HCT116 (cell line): ENCODE measurements at regions not wholly inside any gene's neighbourhood (a gene's known extent, or its start where the extent isn't known, plus 50 kb on each side); places are given as distances from the start of the nearest gene placed in this dataset.

Source experiments
- ATAC-seq: fragments of 200-7000 bp; cut with Tn5 transposase; 2 replicates; pipeline ENCODE4 v1.9.1; 2020; ENCODE audit warnings: mild to moderate bottlenecking, moderate library complexity
- BruUV-seq: library from RNA; stranded (reverse); fragments of 400-500 nt; replicated peaks from 2 replicates; lab custom pipeline; 2021; lab: Mats Ljungman, UMichigan
- CTCF ChIA-PET: fragments of 300-600 bp; sonication (Branson Sonifier 250); formaldehyde crosslinking; loops from one replicate; lab custom pipeline; 2021; ENCODE audit warnings: antibody characterized with exemption; lab: Charles Lee
- POLR2A ChIA-PET: fragments of 300-600, 350-600 bp; sonication (Branson Sonifier 250); formaldehyde crosslinking; loops from one replicate; lab custom pipeline; 2021; ENCODE audit warnings: antibody characterized with exemption; lab: Charles Lee
- RAD21 ChIA-PET, 2 experiments: fragments of 300-600 bp; sonication (Branson Sonifier 250); formaldehyde crosslinking; loops; one replicate each; lab custom pipeline; 2023; ENCODE audit warnings: low total read pairs in 2 of 2; ENCODE audit not compliant: uncharacterized antibody in 2 of 2, unreplicated experiment in 2 of 2, low non-redundant PET in 1 of 2; lab: Charles Lee
- DNase-seq: peaks from one replicate; pipeline ENCODE4 v3.0.0-alpha.2; 2010; ENCODE audit warnings: low read depth, low spot score
- H2AFZ ChIP-seq: fragments of 200-600 bp; shearing (Covaris generic), sonication (generic); 2 replicates; pipeline ENCODE4 v1.6.1; 2017; ENCODE audit warnings: low read depth, mixed run types, mixed read lengths, antibody characterized with exemption, low read length; ENCODE audit not compliant: poor library complexity, severe bottlenecking
- H3K27ac ChIP-seq: 2 replicates; pipeline ENCODE4 v1.5.1; 2012; ENCODE audit warnings: low read depth, low read length
- H3K27me3 ChIP-seq: fragments of 200-600 bp; sonication (generic); 2 replicates; pipeline ENCODE4 v1.6.1; 2016; ENCODE audit warnings: mixed run types, low read length, mixed read lengths; ENCODE audit not compliant: insufficient read depth
- H3K36me3 ChIP-seq, 2 experiments: fragments of 200-500 bp in 1 of 2; fragments of 200-600 bp in 1 of 2; sonication (Bioruptor generic) in 1 of 2; sonication (generic) in 1 of 2; 2 replicates each; pipeline versions ENCODE4 v1.5.1 to v1.6.1; 2014 to 2016; ENCODE audit warnings: low read length in 2 of 2, inconsistent platforms in 1 of 2, mixed read lengths in 1 of 2, mixed run types in 1 of 2; ENCODE audit not compliant: insufficient read depth in 2 of 2, control insufficient read depth in 1 of 2
- H3K4me1 ChIP-seq, 2 experiments: fragments of 200-600 bp in 1 of 2; sonication (generic) in 1 of 2; 2 replicates each; pipeline versions ENCODE4 v1.5.1 to v1.6.1; 2012 to 2017; ENCODE audit warnings: low read length in 2 of 2, inconsistent platforms in 1 of 2, mild to moderate bottlenecking in 1 of 2, mixed read lengths in 1 of 2, mixed run types in 1 of 2, moderate library complexity in 1 of 2; ENCODE audit not compliant: insufficient read depth in 2 of 2, control insufficient read depth in 1 of 2
- H3K4me2 ChIP-seq: fragments of 200-600 bp; sonication (generic); 2 replicates; pipeline ENCODE4 v1.6.1; 2017; ENCODE audit warnings: mixed run types, low read length, mixed read lengths
- H3K4me3 ChIP-seq, 2 experiments: fragments of 200-600 bp in 1 of 2; sonication (generic) in 1 of 2; replicated peaks in 1 of 2; 2 replicates each; pipeline ENCODE4 v1.5.1; 2011 to 2016; ENCODE audit warnings: low read length in 2 of 2, control low read depth in 1 of 2, low read depth in 1 of 2, mild to moderate bottlenecking in 1 of 2, mixed read lengths in 1 of 2, mixed run types in 1 of 2
- H3K79me2 ChIP-seq: fragments of 200-600 bp; sonication (generic); 2 replicates; pipeline ENCODE4 v1.6.1; 2017; ENCODE audit warnings: mild to moderate bottlenecking, mixed run types, low read length, moderate library complexity, mixed read lengths; ENCODE audit not compliant: insufficient read depth
- H3K9ac ChIP-seq: fragments of 200-600 bp; sonication (generic); 2 replicates; pipeline ENCODE4 v1.6.1; 2016; ENCODE audit warnings: low read length, mixed read lengths
- H3K9me2 ChIP-seq: fragments of 200-600 bp; sonication (generic), shearing (Covaris generic); 2 replicates; pipeline ENCODE4 v1.6.1; 2017; ENCODE audit warnings: mixed run types, mild to moderate bottlenecking, moderate library complexity; ENCODE audit not compliant: insufficient read depth
- H3K9me3 ChIP-seq, 2 experiments: fragments of 200-500 bp in 1 of 2; fragments of 200-600 bp in 1 of 2; sonication (Bioruptor generic) in 1 of 2; sonication (generic) in 1 of 2; 2 replicates each; pipeline ENCODE4 v1.6.1; 2014 to 2017; ENCODE audit warnings: low read length in 2 of 2, mixed read lengths in 2 of 2, inconsistent platforms in 1 of 2, low read depth in 1 of 2, mild to moderate bottlenecking in 1 of 2, mixed run types in 1 of 2, moderate library complexity in 1 of 2; ENCODE audit not compliant: control insufficient read depth in 1 of 2, insufficient read depth in 1 of 2
- H4K20me1 ChIP-seq: fragments of 200-600 bp; sonication (generic), shearing (Covaris generic); 2 replicates; pipeline ENCODE4 v1.6.1; 2017; ENCODE audit warnings: mixed run types, mild to moderate bottlenecking, moderate library complexity; ENCODE audit not compliant: insufficient read depth
- CBX3 ChIP-seq: IDR thresholded peaks from 2 replicates; pipeline ENCODE4 v1.6.1; 2012; ENCODE audit warnings: low read depth
- CEBPB ChIP-seq: IDR thresholded peaks from 2 replicates; pipeline ENCODE4 v1.6.1; 2012; ENCODE audit warnings: low read depth
- EGR1 ChIP-seq: IDR thresholded peaks from 2 replicates; pipeline ENCODE4 v1.6.1; 2012; ENCODE audit warnings: low read depth
- EZH2phosphoT487 ChIP-seq: fragments of 200-600 bp; IDR thresholded peaks from 2 replicates; pipeline ENCODE4 v1.6.1; 2018; ENCODE audit warnings: antibody characterized with exemption, borderline replicate concordance
- FOSL1 ChIP-seq: IDR thresholded peaks from 2 replicates; pipeline ENCODE4 v1.6.1; 2012; ENCODE audit warnings: low read depth
- JUND ChIP-seq: IDR thresholded peaks from 2 replicates; pipeline ENCODE4 v1.6.1; 2012
- POLR2A ChIP-seq: IDR thresholded peaks from 2 replicates; pipeline ENCODE4 v1.7.0; 2011; ENCODE audit warnings: borderline replicate concordance; ENCODE audit not compliant: insufficient read depth, insufficient read length; ENCODE audit errors: extremely low read depth
- POLR2AphosphoS5 ChIP-seq: IDR thresholded peaks from 2 replicates; pipeline ENCODE4 v1.6.1; 2011; ENCODE audit warnings: mild to moderate bottlenecking, low read depth, low read length, moderate library complexity
- RAD21 ChIP-seq: IDR thresholded peaks from 2 replicates; pipeline ENCODE4 v1.6.1; 2012; ENCODE audit warnings: low read depth, mild to moderate bottlenecking
- SIN3A ChIP-seq: IDR thresholded peaks from 2 replicates; pipeline ENCODE4 v1.6.1; 2012; ENCODE audit warnings: low read depth
- SP1 ChIP-seq: IDR thresholded peaks from 2 replicates; pipeline ENCODE4 v1.6.1; 2012; ENCODE audit warnings: low read depth
- SRF ChIP-seq: IDR thresholded peaks from 2 replicates; pipeline ENCODE4 v1.6.1; 2012; ENCODE audit warnings: low read depth
- YY1 ChIP-seq: IDR thresholded peaks from 2 replicates; pipeline ENCODE4 v1.6.1; 2011; ENCODE audit warnings: low read length, low read depth, moderate library complexity, mild to moderate bottlenecking; ENCODE audit not compliant: insufficient replicate concordance; ENCODE audit errors: extremely low read depth
- ZFX ChIP-seq: fragments of 450-650 bp; IDR thresholded peaks from 2 replicates; pipeline ENCODE4 v1.6.1; 2017
- ZNF274 ChIP-seq: fragments of 200-500 bp; sonication (Bioruptor generic); IDR thresholded peaks from 2 replicates; pipeline ENCODE4 v1.6.1; 2014; ENCODE audit warnings: mild to moderate bottlenecking, low read depth, low read length, inconsistent platforms
- intact Hi-C: fragments of 100-400 bp; cut with micrococcal nuclease; formaldehyde crosslinking; loops from 2 replicates; pipeline ENCODE4 v1.10.0; 2022
- TF ChIP-seq, protein P1 (sequence below): IDR thresholded peaks from 2 replicates; pipeline ENCODE4 v1.6.1; 2012
- TF ChIP-seq, protein P2 (sequence below): IDR thresholded peaks from 2 replicates; pipeline ENCODE4 v1.6.1; 2012; ENCODE audit warnings: low read depth
- TF ChIP-seq, protein P3 (sequence below): IDR thresholded peaks from 2 replicates; pipeline ENCODE4 v1.6.1; 2012
- TF ChIP-seq, protein P4 (sequence below), 3 experiments: fragments of 200-600 bp in 1 of 3; sonication (generic) in 1 of 3; IDR thresholded peaks in 2 of 3; conservative IDR thresholded peaks in 1 of 3; 2 replicates each; pipeline ENCODE4 v1.5.1; 2012 to 2017; ENCODE audit warnings: low read depth in 2 of 3, low read length in 2 of 3, antibody characterized with exemption in 1 of 3, borderline replicate concordance in 1 of 3, control low read depth in 1 of 3, mild to moderate bottlenecking in 1 of 3, mixed read lengths in 1 of 3, mixed run types in 1 of 3, moderate library complexity in 1 of 3; ENCODE audit not compliant: insufficient read depth in 1 of 3

DNA sequence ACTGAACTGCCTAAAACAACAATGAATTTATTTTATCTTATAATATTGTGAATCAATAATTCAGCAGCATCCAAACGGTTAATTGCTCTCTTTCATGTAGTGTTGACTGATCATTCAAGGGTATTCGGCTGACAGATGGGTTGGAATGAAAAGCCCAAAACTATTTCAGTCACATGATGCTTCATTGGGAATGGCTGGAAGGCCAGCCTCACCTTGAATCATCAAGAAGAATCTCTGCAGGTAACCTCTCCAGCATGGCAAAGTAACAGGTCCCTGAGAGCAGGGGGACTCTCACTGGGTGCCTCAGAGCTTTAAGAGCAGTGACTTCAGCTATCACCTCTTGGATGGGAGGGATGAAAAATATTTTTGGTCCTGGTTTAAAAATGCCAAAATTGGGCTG is 1395.7 kb downstream of the OLFM4 start:
- no TSS peak for BruUV-seq
- no peaks in the 10 kb centered on the region for H4K20me1 ChIP-seq
- H3K4me2 ChIP-seq, result no peak overlapping the region
- ChIA-PET CTCF (no interaction called here), POLR2A (no interaction called here), RAD21 (no interaction called here)
- ATAC-seq (no peak), DNase-seq (no peak)
- H3K9ac ChIP-seq, result no peak overlapping the region
- H3K27ac ChIP-seq, result no peak overlapping the region
- intact Hi-C loops, result no loop called here
- H2AFZ ChIP-seq, result no peak overlapping the region
- no peaks in the 10 kb centered on the region for H3K27me3 ChIP-seq
- H3K4me3 ChIP-seq, result no peak overlapping the region
- no peaks in the 10 kb centered on the region for H3K36me3 ChIP-seq
- no peaks in the 10 kb centered on the region for H3K79me2 ChIP-seq
- H3K9me3 ChIP-seq, result peaks cover 4 to 13% of the 10 kb centered on the region in 2 experiments; a peak in 2 of 4 replicates
- H3K4me1 ChIP-seq, result no peaks in the 10 kb centered on the region
- TF ChIP-seq ZFX (no peak), EGR1 (no peak), CEBPB (no peak), SRF (no peak), EZH2phosphoT487 (no peak), SIN3A (no peak), RAD21 (no peak), ZNF274 (no peak), SP1 (no peak), FOSL1 (no peak), POLR2AphosphoS5 (no peak), POLR2A (no peak), CBX3 (no peak), JUND (no peak), YY1 (no peak)
- TF ChIP-seq, protein P1, sequence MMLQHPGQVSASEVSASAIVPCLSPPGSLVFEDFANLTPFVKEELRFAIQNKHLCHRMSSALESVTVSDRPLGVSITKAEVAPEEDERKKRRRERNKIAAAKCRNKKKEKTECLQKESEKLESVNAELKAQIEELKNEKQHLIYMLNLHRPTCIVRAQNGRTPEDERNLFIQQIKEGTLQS, result no peak
- TF ChIP-seq, protein P2, sequence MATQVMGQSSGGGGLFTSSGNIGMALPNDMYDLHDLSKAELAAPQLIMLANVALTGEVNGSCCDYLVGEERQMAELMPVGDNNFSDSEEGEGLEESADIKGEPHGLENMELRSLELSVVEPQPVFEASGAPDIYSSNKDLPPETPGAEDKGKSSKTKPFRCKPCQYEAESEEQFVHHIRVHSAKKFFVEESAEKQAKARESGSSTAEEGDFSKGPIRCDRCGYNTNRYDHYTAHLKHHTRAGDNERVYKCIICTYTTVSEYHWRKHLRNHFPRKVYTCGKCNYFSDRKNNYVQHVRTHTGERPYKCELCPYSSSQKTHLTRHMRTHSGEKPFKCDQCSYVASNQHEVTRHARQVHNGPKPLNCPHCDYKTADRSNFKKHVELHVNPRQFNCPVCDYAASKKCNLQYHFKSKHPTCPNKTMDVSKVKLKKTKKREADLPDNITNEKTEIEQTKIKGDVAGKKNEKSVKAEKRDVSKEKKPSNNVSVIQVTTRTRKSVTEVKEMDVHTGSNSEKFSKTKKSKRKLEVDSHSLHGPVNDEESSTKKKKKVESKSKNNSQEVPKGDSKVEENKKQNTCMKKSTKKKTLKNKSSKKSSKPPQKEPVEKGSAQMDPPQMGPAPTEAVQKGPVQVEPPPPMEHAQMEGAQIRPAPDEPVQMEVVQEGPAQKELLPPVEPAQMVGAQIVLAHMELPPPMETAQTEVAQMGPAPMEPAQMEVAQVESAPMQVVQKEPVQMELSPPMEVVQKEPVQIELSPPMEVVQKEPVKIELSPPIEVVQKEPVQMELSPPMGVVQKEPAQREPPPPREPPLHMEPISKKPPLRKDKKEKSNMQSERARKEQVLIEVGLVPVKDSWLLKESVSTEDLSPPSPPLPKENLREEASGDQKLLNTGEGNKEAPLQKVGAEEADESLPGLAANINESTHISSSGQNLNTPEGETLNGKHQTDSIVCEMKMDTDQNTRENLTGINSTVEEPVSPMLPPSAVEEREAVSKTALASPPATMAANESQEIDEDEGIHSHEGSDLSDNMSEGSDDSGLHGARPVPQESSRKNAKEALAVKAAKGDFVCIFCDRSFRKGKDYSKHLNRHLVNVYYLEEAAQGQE, result no peak
- TF ChIP-seq, protein P3, sequence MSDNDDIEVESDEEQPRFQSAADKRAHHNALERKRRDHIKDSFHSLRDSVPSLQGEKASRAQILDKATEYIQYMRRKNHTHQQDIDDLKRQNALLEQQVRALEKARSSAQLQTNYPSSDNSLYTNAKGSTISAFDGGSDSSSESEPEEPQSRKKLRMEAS, result no peak
- TF ChIP-seq, protein P4, sequence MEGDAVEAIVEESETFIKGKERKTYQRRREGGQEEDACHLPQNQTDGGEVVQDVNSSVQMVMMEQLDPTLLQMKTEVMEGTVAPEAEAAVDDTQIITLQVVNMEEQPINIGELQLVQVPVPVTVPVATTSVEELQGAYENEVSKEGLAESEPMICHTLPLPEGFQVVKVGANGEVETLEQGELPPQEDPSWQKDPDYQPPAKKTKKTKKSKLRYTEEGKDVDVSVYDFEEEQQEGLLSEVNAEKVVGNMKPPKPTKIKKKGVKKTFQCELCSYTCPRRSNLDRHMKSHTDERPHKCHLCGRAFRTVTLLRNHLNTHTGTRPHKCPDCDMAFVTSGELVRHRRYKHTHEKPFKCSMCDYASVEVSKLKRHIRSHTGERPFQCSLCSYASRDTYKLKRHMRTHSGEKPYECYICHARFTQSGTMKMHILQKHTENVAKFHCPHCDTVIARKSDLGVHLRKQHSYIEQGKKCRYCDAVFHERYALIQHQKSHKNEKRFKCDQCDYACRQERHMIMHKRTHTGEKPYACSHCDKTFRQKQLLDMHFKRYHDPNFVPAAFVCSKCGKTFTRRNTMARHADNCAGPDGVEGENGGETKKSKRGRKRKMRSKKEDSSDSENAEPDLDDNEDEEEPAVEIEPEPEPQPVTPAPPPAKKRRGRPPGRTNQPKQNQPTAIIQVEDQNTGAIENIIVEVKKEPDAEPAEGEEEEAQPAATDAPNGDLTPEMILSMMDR (IDR thresholded peaks at IDR 0.05 in 2 of 3, conservative IDR thresholded peaks at IDR 0.05 in 1 of 3; ENCODE audit: borderline replicate concordance in 1 of 3, insufficient read depth in 1 of 3, low read depth in 2 of 3, low read length in 2 of 3), result no peak
- TF ChIP-seq, all 23 proteins: peak for 0
- H3K9me2 ChIP-seq, result no peaks in the 10 kb centered on the region
